Vagina (tissue), 2 donors: ENCODE measurements at regions not wholly inside any gene's neighbourhood (a gene's known extent, or its start where the extent isn't known, plus 50 kb on each side); places are given as distances from the start of the nearest gene placed in this dataset.

Experiments used
- CTCF ChIP-seq, 3 experiments: fragments of 450-650 bp in 2 of 3; fragments of 200-600 bp in 1 of 3; sonication (generic) in 1 of 3; IDR thresholded peaks; one replicate each; pipeline ENCODE4 v1.5.1; 2017 to 2019; ENCODE audit warnings: antibody characterized with exemption in 3 of 3, mild to moderate bottlenecking in 2 of 3, moderate library complexity in 2 of 3
- POLR2AphosphoS5 ChIP-seq, 2 donors: sonication (generic); formaldehyde crosslinking; IDR thresholded peaks; one replicate each; pipeline ENCODE4 v1.9.0; 2017; ENCODE audit warnings: antibody characterized with exemption in 2 of 2, mild to moderate bottlenecking in 2 of 2, low read depth in 1 of 2; ENCODE audit not compliant: insufficient read depth in 1 of 2

DNA sequence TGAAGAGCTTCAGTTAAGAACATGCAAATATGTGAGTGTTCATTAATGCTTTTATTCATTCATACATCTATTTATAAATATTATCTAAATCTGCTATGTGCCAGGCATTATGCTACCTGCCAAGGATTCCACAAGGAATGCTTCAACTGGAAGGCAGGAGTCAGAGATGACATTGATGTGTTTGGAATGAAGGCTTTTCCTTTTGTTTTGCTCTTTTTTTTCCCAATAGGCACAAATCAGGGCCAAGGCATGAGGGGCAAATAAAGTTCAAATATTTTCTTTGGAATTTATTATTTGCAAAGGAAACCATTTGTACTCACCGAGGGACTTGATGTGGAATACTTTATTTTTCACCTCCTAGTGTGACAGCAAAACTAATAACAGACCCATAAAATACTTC lies 530.3 kb downstream of the ARL4A start:
- no peak for TF ChIP-seq CTCF (IDR thresholded peaks at IDR 0.05)
- no peak for TF ChIP-seq POLR2AphosphoS5 (IDR thresholded peaks at IDR 0.05; ENCODE audit: insufficient read depth in 1 of 2, low read depth in 1 of 2)
